Tibial nerve (tissue), 4 donors: ENCODE measurements at regions not wholly inside any gene's neighbourhood (a gene's known extent, or its start where the extent isn't known, plus 50 kb on each side); places are given as distances from the start of the nearest gene placed in this dataset.

ENCODE experiments used
- DNase-seq, 2 donors: peaks; one replicate each; pipeline ENCODE4 v3.0.0-alpha.2; 2019; ENCODE audit warnings: low spot score in 2 of 2
- H3K27ac ChIP-seq, 4 donors: fragments of 200-600 bp; sonication (generic) in 3 of 4; one replicate each; pipeline ENCODE4 v1.5.1; 2017 to 2019; ENCODE audit warnings: mild to moderate bottlenecking in 1 of 4
- H3K27me3 ChIP-seq, 2 donors: fragments of 200-600 bp; sonication (generic) in 1 of 2; one replicate each; pipeline versions ENCODE4 v1.5.1 to v1.6.0; 2017 to 2019
- H3K36me3 ChIP-seq, 3 donors: fragments of 200-600 bp; sonication (generic); one replicate each; pipeline ENCODE4 v1.5.1; 2018 to 2019
- H3K4me1 ChIP-seq, 4 donors: fragments of 200-600 bp; sonication (generic) in 3 of 4; one replicate each; pipeline ENCODE4 v1.5.1; 2017 to 2019
- H3K4me3 ChIP-seq, 4 donors: fragments of 200-600 bp; sonication (generic) in 3 of 4; one replicate each; pipeline ENCODE4 v1.5.1; 2017 to 2019; ENCODE audit warnings: mild to moderate bottlenecking in 1 of 4, moderate library complexity in 1 of 4
- H3K9me3 ChIP-seq, 4 donors: fragments of 200-600 bp; sonication (generic) in 3 of 4; one replicate each; pipeline ENCODE4 v1.5.1; 2017 to 2019
- CTCF ChIP-seq, 5 experiments: fragments of 200-600 bp in 3 of 5; fragments of 450-650 bp in 2 of 5; sonication (generic) in 3 of 5; IDR thresholded peaks; one replicate each; pipeline ENCODE4 v1.5.1; 2016 to 2019; ENCODE audit warnings: antibody characterized with exemption in 5 of 5, mild to moderate bottlenecking in 3 of 5, moderate library complexity in 2 of 5
- EP300 ChIP-seq, 2 donors: sonication (generic); formaldehyde crosslinking; IDR thresholded peaks; one replicate each; pipeline ENCODE4 v1.6.1; 2017; ENCODE audit warnings: antibody characterized with exemption in 2 of 2, mild to moderate bottlenecking in 1 of 2
- POLR2A ChIP-seq, 2 donors: fragments of 450-650 bp; IDR thresholded peaks; one replicate each; pipeline ENCODE4 v1.6.1; 2017; ENCODE audit warnings: antibody characterized with exemption in 2 of 2, mild to moderate bottlenecking in 2 of 2, moderate library complexity in 2 of 2
- WGBS, 2 donors: methylation state at CpG; one replicate each; pipeline ENCODE4 v1.1.5; 2018; 5-methylcytosine and 5-hydroxymethylcytosine counted together

- 52 to 61% methylated on average over 5 of the region's 5 CpGs for WGBS, 2 donors
- Histone ChIP-seq H3K27ac (no peak overlapping the region), H3K9me3 (no peaks in the 10 kb centered on the region), H3K27me3 (no peaks in the 10 kb centered on the region), H3K4me1 (no peaks in the 10 kb centered on the region), H3K36me3 (no peaks in the 10 kb centered on the region), H3K4me3 (no peak overlapping the region)
- DNase-seq, result no peak
- TF ChIP-seq CTCF (IDR thresholded peaks at IDR 0.05) (no peak), POLR2A (IDR thresholded peaks at IDR 0.05) (no peak), EP300 (IDR thresholded peaks at IDR 0.05) (no peak)
Observed at GRCh38 chr4:127238956-127239475, 393.7 kb upstream of the INTU start.

GRCh38 chr4:127239902-127240763 is 392.6 kb upstream of the INTU start:
- H3K27me3 ChIP-seq, result no peaks in the 10 kb centered on the region
- no peak overlapping the region for H3K27ac ChIP-seq
- no peaks in the 10 kb centered on the region for H3K36me3 ChIP-seq
- 82 to 87% methylated on average over 7 of the region's 7 CpGs for WGBS, 2 donors
- no peaks in the 10 kb centered on the region for H3K4me1 ChIP-seq
- DNase-seq, result no peak
- TF ChIP-seq EP300 (IDR thresholded peaks at IDR 0.05), result no peak
- no peak for TF ChIP-seq POLR2A (IDR thresholded peaks at IDR 0.05)
- TF ChIP-seq CTCF (IDR thresholded peaks at IDR 0.05), result no peak
- H3K4me3 ChIP-seq, result no peak overlapping the region
- no peaks in the 10 kb centered on the region for H3K9me3 ChIP-seq

GRCh38 chr4:127240764-127241105 is 392.0 kb upstream of the INTU start:
- Histone ChIP-seq H3K4me1 (no peaks in the 10 kb centered on the region), H3K27me3 (no peaks in the 10 kb centered on the region), H3K4me3 (no peak overlapping the region), H3K27ac (no peak overlapping the region), H3K9me3 (no peaks in the 10 kb centered on the region), H3K36me3 (no peaks in the 10 kb centered on the region)
- DNase-seq, result no peak
- WGBS, 2 donors, result 87 to 95% methylated on average over 2 of the region's 2 CpGs
- no peak for TF ChIP-seq EP300 (IDR thresholded peaks at IDR 0.05)
- no peak for TF ChIP-seq CTCF (IDR thresholded peaks at IDR 0.05)
- no peak for TF ChIP-seq POLR2A (IDR thresholded peaks at IDR 0.05)

GRCh38 chr4:127244515-127244914 is 388.2 kb upstream of the INTU start:
- 91% methylated on average over 5 of the region's 5 CpGs for WGBS, 2 donors
- Histone ChIP-seq H3K27ac (no peak overlapping the region), H3K9me3 (no peaks in the 10 kb centered on the region), H3K4me3 (no peak overlapping the region), H3K36me3 (no peaks in the 10 kb centered on the region), H3K4me1 (no peaks in the 10 kb centered on the region), H3K27me3 (no peaks in the 10 kb centered on the region)
- no peak for TF ChIP-seq POLR2A (IDR thresholded peaks at IDR 0.05)
- no peak for TF ChIP-seq CTCF (IDR thresholded peaks at IDR 0.05)
- TF ChIP-seq EP300 (IDR thresholded peaks at IDR 0.05), result no peak
- DNase-seq, result no peak
